Stimulated activated CD4-positive, alpha-beta T cell treated with anti-CD3 and anti-CD28 coated beads, Interleukin-4, amount 100 ng/mL, for 24 hours (primary cell): ENCODE measurements at regions not wholly inside any gene's neighbourhood (a gene's known extent, or its start where the extent isn't known, plus 50 kb on each side); places are given as distances from the start of the nearest gene placed in this dataset.
A peak's percentile ranks its signal among the peaks of the same experiment; 100 is the strongest.

Experiments used
- DNase-seq: peaks from one replicate; pipeline ENCODE4 v3.0.0-alpha.2; 2020

- DNase-seq = no peak
These were observed 56.8 kb upstream of the HNRNPU start for GRCh38 chr1:244920911-244921761.

- no peak for DNase-seq
These were observed 55.3 kb upstream of the HNRNPU start for GRCh38 chr1:244919320-244920282.

- DNase-seq = peak; percentile 54
These were observed 54.3 kb upstream of the HNRNPU start for GRCh38 chr1:244918421-244919319.

GRCh38 chr1:244917073-244917670, 52.8 kb upstream of the HNRNPU start:
- no peak for DNase-seq

- no peak for DNase-seq
These were observed 51.4 kb upstream of the HNRNPU start for GRCh38 chr1:244915736-244916135.

GRCh38 chr1:244914761-244915160, 50.4 kb upstream of the HNRNPU start:
- DNase-seq = no peak
